Mesothelial cell of epicardium (in vitro differentiated cells): ENCODE measurements at regions not wholly inside any gene's neighbourhood (a gene's known extent, or its start where the extent isn't known, plus 50 kb on each side); places are given as distances from the start of the nearest gene placed in this dataset.
A peak's percentile ranks its signal among the peaks of the same experiment; 100 is the strongest.

Experiments
- DNase-seq, 2 experiments: peaks; one replicate each; pipeline ENCODE4 v3.0.0; 2021; ENCODE audit warnings: low spot score in 2 of 2; ENCODE audit not compliant: unreplicated experiment in 2 of 2
- H3K27ac Mint-ChIP-seq: 2 replicates; pipeline ENCODE4 v1.8.0; 2021; ENCODE audit warnings: mixed read lengths
- H3K27me3 Mint-ChIP-seq: 2 replicates; pipeline ENCODE4 v1.8.0; 2021; ENCODE audit warnings: low read depth, mixed read lengths
- H3K36me3 Mint-ChIP-seq: 2 replicates; pipeline ENCODE4 v1.8.0; 2021; ENCODE audit warnings: mixed read lengths
- H3K4me1 Mint-ChIP-seq: 2 replicates; pipeline ENCODE4 v1.8.0; 2021; ENCODE audit warnings: mixed read lengths
- H3K4me3 Mint-ChIP-seq: 2 replicates; pipeline ENCODE4 v1.8.0; 2021; ENCODE audit warnings: mild to moderate bottlenecking, moderate library complexity, mixed read lengths
- H3K9me3 Mint-ChIP-seq: 2 replicates; pipeline ENCODE4 v1.8.0; 2021; ENCODE audit warnings: mixed read lengths
- TF ChIP-seq, protein P1 (sequence below): fragments of 200-600 bp; sonication (generic); IDR thresholded peaks from one replicate; pipeline ENCODE4 v1.5.0; 2021; ENCODE audit warnings: antibody characterized with exemption; ENCODE audit not compliant: unreplicated experiment

GRCh38 chrX:137431693-137432488 lies 134.0 kb upstream of the ZIC3 start:
- peaks cover 2% of the 10 kb centered on the region for H3K4me1 Mint-ChIP-seq
- H3K36me3 Mint-ChIP-seq = no peaks in the 10 kb centered on the region
- H3K27me3 Mint-ChIP-seq = peaks cover 74% of the 10 kb centered on the region
- TF ChIP-seq, protein P1, sequence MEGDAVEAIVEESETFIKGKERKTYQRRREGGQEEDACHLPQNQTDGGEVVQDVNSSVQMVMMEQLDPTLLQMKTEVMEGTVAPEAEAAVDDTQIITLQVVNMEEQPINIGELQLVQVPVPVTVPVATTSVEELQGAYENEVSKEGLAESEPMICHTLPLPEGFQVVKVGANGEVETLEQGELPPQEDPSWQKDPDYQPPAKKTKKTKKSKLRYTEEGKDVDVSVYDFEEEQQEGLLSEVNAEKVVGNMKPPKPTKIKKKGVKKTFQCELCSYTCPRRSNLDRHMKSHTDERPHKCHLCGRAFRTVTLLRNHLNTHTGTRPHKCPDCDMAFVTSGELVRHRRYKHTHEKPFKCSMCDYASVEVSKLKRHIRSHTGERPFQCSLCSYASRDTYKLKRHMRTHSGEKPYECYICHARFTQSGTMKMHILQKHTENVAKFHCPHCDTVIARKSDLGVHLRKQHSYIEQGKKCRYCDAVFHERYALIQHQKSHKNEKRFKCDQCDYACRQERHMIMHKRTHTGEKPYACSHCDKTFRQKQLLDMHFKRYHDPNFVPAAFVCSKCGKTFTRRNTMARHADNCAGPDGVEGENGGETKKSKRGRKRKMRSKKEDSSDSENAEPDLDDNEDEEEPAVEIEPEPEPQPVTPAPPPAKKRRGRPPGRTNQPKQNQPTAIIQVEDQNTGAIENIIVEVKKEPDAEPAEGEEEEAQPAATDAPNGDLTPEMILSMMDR = no peak
- no peak overlapping the region for H3K4me3 Mint-ChIP-seq
- H3K27ac Mint-ChIP-seq = no peak overlapping the region
- H3K9me3 Mint-ChIP-seq = peaks cover 21% of the 10 kb centered on the region
- DNase-seq = no peak

DNA sequence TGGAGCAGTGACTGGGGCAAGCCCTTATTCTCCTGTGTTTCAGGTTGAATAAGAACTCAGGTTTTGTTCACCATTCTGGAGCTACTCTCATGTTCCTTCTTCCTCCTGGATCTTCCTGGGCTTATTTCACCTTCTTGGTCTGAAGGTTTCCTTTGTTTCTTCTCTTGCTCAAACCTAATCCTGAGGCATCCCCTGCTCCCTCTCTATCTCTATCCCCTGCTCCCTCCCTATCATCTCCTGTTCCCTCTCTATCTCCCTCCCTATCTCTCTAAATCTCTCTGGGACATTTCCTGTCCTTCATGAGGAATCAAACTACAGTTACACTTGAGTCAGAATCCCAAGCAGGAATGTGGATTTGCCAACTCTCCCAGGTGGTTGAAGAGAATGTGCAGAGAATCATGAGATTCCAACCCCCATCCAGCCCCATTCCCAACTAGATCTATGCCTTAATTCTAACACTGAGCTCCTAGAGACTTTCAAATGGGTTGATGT lies 134.9 kb upstream of the ZIC3 start:
- TF ChIP-seq, protein P1 = no peak
- no peaks in the 10 kb centered on the region for H3K36me3 Mint-ChIP-seq
- H3K9me3 Mint-ChIP-seq = peaks cover 17% of the 10 kb centered on the region
- H3K4me1 Mint-ChIP-seq = peaks cover 2% of the 10 kb centered on the region
- H3K27ac Mint-ChIP-seq = no peak overlapping the region
- no peak overlapping the region for H3K4me3 Mint-ChIP-seq
- no peak for DNase-seq
- H3K27me3 Mint-ChIP-seq = peaks cover 82% of the 10 kb centered on the region

DNA sequence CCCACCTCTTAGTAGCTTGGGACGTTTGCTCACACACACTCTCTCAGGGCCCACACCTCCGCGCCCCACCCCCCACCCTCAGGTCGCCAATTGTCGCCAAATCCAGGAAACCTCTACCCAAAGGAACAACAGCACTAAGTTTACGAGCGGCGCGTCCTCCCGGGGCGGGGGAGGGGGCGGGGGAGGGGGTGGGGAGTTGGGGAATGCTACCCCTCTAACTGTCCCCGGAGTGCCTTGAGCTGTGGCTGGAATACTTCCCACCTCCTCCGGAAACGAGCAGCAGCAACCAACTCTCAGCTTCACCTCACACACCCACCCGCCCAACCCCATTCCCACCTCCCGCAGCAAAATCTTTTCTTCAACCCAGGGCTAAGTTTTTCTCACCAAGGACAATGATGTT lies 135.6 kb upstream of the ZIC3 start:
- H3K27me3 Mint-ChIP-seq = peaks cover 89% of the 10 kb centered on the region
- peaks cover 2% of the 10 kb centered on the region for H3K4me1 Mint-ChIP-seq
- no peak overlapping the region for H3K27ac Mint-ChIP-seq
- no peaks in the 10 kb centered on the region for H3K36me3 Mint-ChIP-seq
- no peak overlapping the region for H3K4me3 Mint-ChIP-seq
- DNase-seq = no peak
- TF ChIP-seq, protein P1 = no peak
- H3K9me3 Mint-ChIP-seq = peaks cover 10% of the 10 kb centered on the region

GRCh38 chrX:137428766-137429591 lies 136.9 kb upstream of the ZIC3 start:
- peaks cover 92% of the 10 kb centered on the region for H3K27me3 Mint-ChIP-seq
- H3K4me1 Mint-ChIP-seq = peaks cover 2% of the 10 kb centered on the region
- peaks cover 8% of the 10 kb centered on the region for H3K9me3 Mint-ChIP-seq

GRCh38 chrX:137428221-137428661 lies 137.7 kb upstream of the ZIC3 start:
- peaks cover 9% of the 10 kb centered on the region for H3K9me3 Mint-ChIP-seq
- peak overlapping the region; percentile 53 for H3K4me3 Mint-ChIP-seq
- H3K36me3 Mint-ChIP-seq = no peaks in the 10 kb centered on the region
- H3K27me3 Mint-ChIP-seq = peaks cover 95% of the 10 kb centered on the region
- TF ChIP-seq, protein P1 = no peak
- no peak for DNase-seq
- H3K4me1 Mint-ChIP-seq = peaks cover 2% of the 10 kb centered on the region
- H3K27ac Mint-ChIP-seq = no peak overlapping the region

More at GRCh38 chrX:137428766-137429591, 136.9 kb upstream of the ZIC3 start:
- Mint-ChIP-seq H3K36me3 (no peaks in the 10 kb centered on the region), H3K27ac (no peak overlapping the region), H3K4me3 (no peak overlapping the region)
- DNase-seq = no peak
- TF ChIP-seq, protein P1 = no peak
